ENCODE measurements at regions not wholly inside any gene's neighbourhood (a gene's known extent, or its start where the extent isn't known, plus 50 kb on each side); places are given as distances from the start of the nearest gene placed in this dataset.
A peak's percentile ranks its signal among the peaks of the same experiment; 100 is the strongest.

DNA sequence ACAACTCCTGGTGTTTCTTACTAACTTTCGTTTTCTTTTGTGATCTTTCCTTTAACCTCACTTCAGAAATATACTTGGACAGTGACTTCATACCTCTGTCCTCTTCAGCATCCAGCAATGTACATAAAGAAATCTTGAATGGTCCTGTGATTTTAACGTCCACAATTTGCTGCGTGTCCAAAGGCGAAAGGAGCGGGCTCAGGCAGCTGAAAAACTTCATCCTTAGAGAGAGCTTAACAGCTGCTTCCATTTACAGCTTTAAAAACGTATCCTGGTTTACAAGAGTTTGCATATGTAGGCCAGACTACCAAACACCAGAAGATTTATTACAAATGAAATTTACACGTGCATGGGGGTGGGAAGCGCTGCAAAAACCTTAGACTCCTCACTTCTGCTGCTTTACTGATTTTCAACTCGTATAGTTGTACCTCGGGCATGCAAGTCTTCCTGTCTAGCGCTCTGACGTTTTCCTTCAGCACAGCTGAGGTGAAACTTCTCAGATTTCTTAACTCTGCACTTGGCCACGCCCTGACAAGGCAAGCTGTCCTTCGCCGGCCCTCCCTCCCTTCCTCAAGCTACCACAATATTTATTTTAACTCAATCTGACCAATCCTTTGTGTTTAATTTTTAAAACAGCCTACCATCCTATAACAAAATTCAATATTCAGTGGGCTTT, 406.4 kb downstream of the FAM47A start:
- DNase-seq: peak in 1 of 2 experiments; percentile 38

DNA sequence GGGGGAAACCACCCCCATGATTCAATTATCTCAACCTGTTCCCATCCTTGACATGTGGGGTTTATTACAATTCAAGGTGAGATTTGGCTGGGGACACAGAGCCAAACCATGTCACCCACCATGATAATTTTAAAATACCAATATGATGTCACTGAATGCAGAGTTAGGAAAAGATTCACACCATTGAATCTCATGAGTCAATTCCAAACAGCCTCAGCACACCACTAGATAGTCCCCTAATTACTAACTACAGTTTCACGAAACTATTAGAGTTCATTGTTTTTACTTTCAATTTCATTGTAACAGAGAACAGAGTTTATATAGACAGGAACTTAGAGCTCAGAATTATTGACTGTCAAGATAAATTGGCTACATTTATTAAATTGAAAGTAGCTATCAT, 410.2 kb downstream of the FAM47A start:
- no peak for DNase-seq

DNA sequence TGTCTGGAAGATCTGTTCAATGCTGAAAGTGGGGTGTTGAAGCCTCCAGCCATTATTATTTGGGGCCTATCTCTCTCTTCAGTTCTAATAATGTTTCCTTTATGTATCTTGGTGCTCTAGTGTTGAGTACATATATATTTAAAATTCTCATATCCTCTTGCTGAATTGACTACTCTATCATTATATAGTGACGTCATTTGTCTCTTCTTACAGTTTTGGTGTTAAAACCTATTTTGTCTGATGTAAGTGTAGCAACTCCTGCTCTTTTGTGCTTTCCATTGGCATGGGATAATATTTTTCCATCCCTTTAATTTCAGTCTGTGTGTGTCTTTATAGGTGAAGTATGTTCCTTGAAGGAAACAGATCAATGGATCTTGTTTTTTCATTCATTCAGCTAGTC, 446.0 kb downstream of the FAM47A start:
- DNase-seq: no peak
